MM.1S (cell line): ENCODE measurements at regions not wholly inside any gene's neighbourhood (a gene's known extent, or its start where the extent isn't known, plus 50 kb on each side); places are given as distances from the start of the nearest gene placed in this dataset.

Experiments used
- DNase-seq: peaks from one replicate; pipeline ENCODE4 v3.0.0-alpha.2; 2015
- H2AFZ ChIP-seq: fragments of 300-600 bp; sonication (generic); 2 replicates; pipeline ENCODE4 v1.6.0; 2016; ENCODE audit warnings: antibody characterized with exemption, low read length
- H3F3A ChIP-seq: fragments of 300-600 bp; sonication (generic); 2 replicates; pipeline ENCODE4 v1.6.1; 2016; ENCODE audit warnings: mild to moderate bottlenecking, antibody characterized with exemption, low read length, moderate library complexity, mixed read lengths; ENCODE audit not compliant: insufficient read depth
- H3K27ac ChIP-seq: fragments of 300-600 bp; sonication (generic); 2 replicates; pipeline ENCODE4 v1.5.1; 2016; ENCODE audit warnings: mild to moderate bottlenecking, low read length
- H3K27me3 ChIP-seq: fragments of 300-600 bp; sonication (generic); replicated peaks from 2 replicates; pipeline ENCODE4 v1.6.0; 2016; ENCODE audit warnings: low read length; ENCODE audit not compliant: insufficient read depth
- H3K36me3 ChIP-seq: fragments of 300-600 bp; sonication (generic); replicated peaks from 2 replicates; pipeline ENCODE4 v1.6.1; 2016; ENCODE audit warnings: mild to moderate bottlenecking, low read length, mixed read lengths; ENCODE audit not compliant: insufficient read depth
- H3K4me1 ChIP-seq: fragments of 300-600 bp; sonication (generic); 2 replicates; pipeline ENCODE4 v1.6.1; 2016; ENCODE audit warnings: low read length, mixed read lengths
- H3K4me2 ChIP-seq: fragments of 300-600 bp; sonication (generic); 2 replicates; pipeline ENCODE4 v1.6.0; 2016; ENCODE audit warnings: low read depth, low read length
- H3K4me3 ChIP-seq: fragments of 300-600 bp; sonication (generic); 2 replicates; pipeline ENCODE4 v1.5.1; 2016; ENCODE audit warnings: low read length, mixed read lengths
- H3K79me2 ChIP-seq: fragments of 300-600 bp; sonication (generic); 2 replicates; pipeline ENCODE4 v1.6.1; 2016; ENCODE audit warnings: mixed run types, low read length, mixed read lengths
- H3K9ac ChIP-seq: fragments of 300-600 bp; sonication (generic); 2 replicates; pipeline ENCODE4 v1.6.1; 2016; ENCODE audit warnings: low read length, mixed read lengths
- H3K9me2 ChIP-seq: fragments of 300-600 bp; sonication (generic); replicated peaks from 2 replicates; pipeline ENCODE4 v1.6.1; 2016; ENCODE audit warnings: mild to moderate bottlenecking, low read length, mixed read lengths; ENCODE audit not compliant: insufficient read depth
- H3K9me3 ChIP-seq: fragments of 300-600 bp; sonication (generic); replicated peaks from 2 replicates; pipeline ENCODE4 v1.6.1; 2016; ENCODE audit warnings: mild to moderate bottlenecking, low read length, mixed read lengths; ENCODE audit not compliant: insufficient read depth
- H4K20me1 ChIP-seq: fragments of 300-600 bp; sonication (generic); 2 replicates; pipeline ENCODE4 v1.6.1; 2016; ENCODE audit warnings: mild to moderate bottlenecking, low read length, moderate library complexity, mixed read lengths; ENCODE audit not compliant: insufficient read depth
- EZH2 ChIP-seq: fragments of 300-600 bp; sonication (generic); optimal IDR thresholded peaks from 2 replicates; pipeline ENCODE3; 2017; ENCODE audit warnings: low read depth, mild to moderate bottlenecking, antibody characterized with exemption, low read length, mixed read lengths
- EZH2phosphoT487 ChIP-seq: fragments of 300-600 bp; sonication (generic); IDR thresholded peaks from 2 replicates; pipeline ENCODE4 v1.6.1; 2018; ENCODE audit warnings: antibody characterized with exemption, low read length
- TF ChIP-seq, protein P1 (sequence below): fragments of 300-600 bp; sonication (generic); IDR thresholded peaks from 2 replicates; pipeline ENCODE4 v1.5.1; 2016; ENCODE audit warnings: antibody characterized with exemption, low read length, mixed read lengths

- Histone ChIP-seq H3K27me3 (no peaks in the 10 kb centered on the region), H3K4me2 (no peak overlapping the region), H3F3A (no peaks in the 10 kb centered on the region), H3K9me3 (no peaks in the 10 kb centered on the region), H3K36me3 (no peaks in the 10 kb centered on the region), H3K9me2 (no peaks in the 10 kb centered on the region), H3K4me3 (no peak overlapping the region), H3K79me2 (no peaks in the 10 kb centered on the region), H2AFZ (no peak overlapping the region), H3K4me1 (no peaks in the 10 kb centered on the region), H4K20me1 (no peaks in the 10 kb centered on the region), H3K9ac (no peak overlapping the region), H3K27ac (no peak overlapping the region)
- DNase-seq, result no peak
- TF ChIP-seq EZH2phosphoT487 (no peak), EZH2 (no peak)
- TF ChIP-seq, protein P1, sequence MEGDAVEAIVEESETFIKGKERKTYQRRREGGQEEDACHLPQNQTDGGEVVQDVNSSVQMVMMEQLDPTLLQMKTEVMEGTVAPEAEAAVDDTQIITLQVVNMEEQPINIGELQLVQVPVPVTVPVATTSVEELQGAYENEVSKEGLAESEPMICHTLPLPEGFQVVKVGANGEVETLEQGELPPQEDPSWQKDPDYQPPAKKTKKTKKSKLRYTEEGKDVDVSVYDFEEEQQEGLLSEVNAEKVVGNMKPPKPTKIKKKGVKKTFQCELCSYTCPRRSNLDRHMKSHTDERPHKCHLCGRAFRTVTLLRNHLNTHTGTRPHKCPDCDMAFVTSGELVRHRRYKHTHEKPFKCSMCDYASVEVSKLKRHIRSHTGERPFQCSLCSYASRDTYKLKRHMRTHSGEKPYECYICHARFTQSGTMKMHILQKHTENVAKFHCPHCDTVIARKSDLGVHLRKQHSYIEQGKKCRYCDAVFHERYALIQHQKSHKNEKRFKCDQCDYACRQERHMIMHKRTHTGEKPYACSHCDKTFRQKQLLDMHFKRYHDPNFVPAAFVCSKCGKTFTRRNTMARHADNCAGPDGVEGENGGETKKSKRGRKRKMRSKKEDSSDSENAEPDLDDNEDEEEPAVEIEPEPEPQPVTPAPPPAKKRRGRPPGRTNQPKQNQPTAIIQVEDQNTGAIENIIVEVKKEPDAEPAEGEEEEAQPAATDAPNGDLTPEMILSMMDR, result no peak
Measured at GRCh38 chr17:56708670-56709410, 115.3 kb downstream of the NOG start.

- Histone ChIP-seq H3K27ac (no peak overlapping the region), H3K4me1 (peaks cover under 1% of the 10 kb centered on the region; the same call in 1 of the 2 replicates), H3K79me2 (no peaks in the 10 kb centered on the region), H3K4me2 (no peak overlapping the region), H3F3A (no peaks in the 10 kb centered on the region), H3K9me2 (no peaks in the 10 kb centered on the region), H3K36me3 (no peaks in the 10 kb centered on the region), H4K20me1 (no peaks in the 10 kb centered on the region), H3K9me3 (no peaks in the 10 kb centered on the region), H3K27me3 (no peaks in the 10 kb centered on the region), H2AFZ (no peak overlapping the region), H3K9ac (no peak overlapping the region), H3K4me3 (no peak overlapping the region)
- TF ChIP-seq EZH2phosphoT487 (no peak), EZH2 (no peak)
- TF ChIP-seq, protein P1, result no peak
- no peak for DNase-seq
Measured at GRCh38 chr17:56710986-56711385, 117.5 kb downstream of the NOG start.

DNA sequence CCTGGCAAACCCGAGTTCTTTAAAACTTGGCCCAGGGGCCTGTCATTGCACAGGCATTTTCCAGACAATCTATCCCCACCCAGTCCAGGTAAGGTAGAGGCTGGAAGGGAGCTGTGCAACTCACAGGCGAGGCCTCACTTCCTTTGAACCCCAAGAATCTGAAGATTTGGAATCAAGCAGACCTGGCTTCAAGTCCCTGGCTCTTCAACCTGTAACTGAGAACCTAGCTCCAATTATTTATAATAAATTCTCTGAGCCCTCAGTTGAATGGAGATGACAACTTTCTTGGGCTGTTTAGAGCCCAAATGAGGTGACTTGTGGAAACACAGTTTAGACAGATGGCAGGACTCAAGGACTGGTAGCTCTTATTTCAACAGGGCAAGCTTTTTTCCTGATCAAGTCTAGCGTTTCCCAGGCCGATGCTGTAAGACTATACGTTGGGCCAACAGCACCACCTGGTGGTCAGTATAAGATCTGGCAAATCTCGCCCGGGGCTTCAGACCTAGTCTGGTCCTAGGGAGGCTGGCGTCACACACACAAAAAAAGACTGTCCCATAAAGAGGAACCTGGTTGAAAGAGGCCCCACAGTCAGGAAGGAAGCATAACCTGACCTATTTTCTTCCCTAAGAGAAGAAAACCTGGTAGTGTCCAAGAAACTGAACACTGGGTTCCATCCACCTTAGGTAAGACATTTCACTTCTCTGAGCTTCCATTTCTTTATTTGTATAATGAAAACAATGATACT, 117.9 kb downstream of the C17orf67 start:
- H3K4me1 ChIP-seq, result peaks cover 27% of the 10 kb centered on the region
- no peak overlapping the region for H3K27ac ChIP-seq
- H3K36me3 ChIP-seq, result no peaks in the 10 kb centered on the region
- no peaks in the 10 kb centered on the region for H4K20me1 ChIP-seq
- 0 out of 2 replicates have a peak, but pooled peaks cover 4% of the 10 kb centered on the region for H3F3A ChIP-seq
- peak overlapping the region; percentile 22; the same call in 1 of the 2 replicates for H2AFZ ChIP-seq
- H3K9me3 ChIP-seq, result no peaks in the 10 kb centered on the region
- no peak overlapping the region; the same call in 1 of the 2 replicates for H3K4me2 ChIP-seq
- no peaks in the 10 kb centered on the region for H3K79me2 ChIP-seq
- H3K9me2 ChIP-seq, result no peaks in the 10 kb centered on the region
- H3K4me3 ChIP-seq, result no peak overlapping the region
- H3K27me3 ChIP-seq, result no peaks in the 10 kb centered on the region
- peak; percentile 81 for DNase-seq
- no peak overlapping the region for H3K9ac ChIP-seq
- no peak for TF ChIP-seq EZH2
- TF ChIP-seq, protein P1, result peak; percentile 85
